H9 (cell line): ENCODE measurements at regions not wholly inside any gene's neighbourhood (a gene's known extent, or its start where the extent isn't known, plus 50 kb on each side); places are given as distances from the start of the nearest gene placed in this dataset.
A peak's percentile ranks its signal among the peaks of the same experiment; 100 is the strongest.

Experiments
- DNase-seq: peaks from one replicate; pipeline ENCODE4 v3.0.0-alpha.2; 2017
- H2AFZ ChIP-seq: one replicate; pipeline ENCODE4 v1.6.1; 2013; ENCODE audit warnings: mild to moderate bottlenecking, low read length, control low read depth, moderate library complexity
- H2AK5ac ChIP-seq: 2 replicates; pipeline ENCODE4 v1.6.1; 2013; ENCODE audit warnings: low read length, control low read depth, mixed read lengths; ENCODE audit not compliant: insufficient read length
- H2BK120ac ChIP-seq: one replicate; pipeline ENCODE4 v1.6.1; 2013; ENCODE audit warnings: low read depth, mild to moderate bottlenecking, low read length, control low read depth, inconsistent platforms; ENCODE audit not compliant: poor library complexity, severe bottlenecking
- H2BK12ac ChIP-seq: 2 replicates; pipeline ENCODE4 v1.6.1; 2013; ENCODE audit warnings: low read length, control low read depth, mixed read lengths, low read depth; ENCODE audit not compliant: insufficient read length
- H2BK15ac ChIP-seq: 2 replicates; pipeline ENCODE4 v1.6.1; 2013; ENCODE audit warnings: low read depth, low read length, control low read depth
- H2BK20ac ChIP-seq: one replicate; pipeline ENCODE4 v1.6.1; 2013; ENCODE audit warnings: low read depth, mild to moderate bottlenecking, low read length, control low read depth, inconsistent platforms; ENCODE audit not compliant: poor library complexity, severe bottlenecking
- H2BK5ac ChIP-seq: 2 replicates; pipeline ENCODE4 v1.6.1; 2013; ENCODE audit warnings: low read length, control low read depth, mixed read lengths; ENCODE audit not compliant: insufficient read length
- H3K14ac ChIP-seq: 2 replicates; pipeline ENCODE4 v1.6.1; 2013; ENCODE audit warnings: low read length, control low read depth; ENCODE audit not compliant: insufficient read depth
- H3K18ac ChIP-seq: 2 replicates; pipeline ENCODE4 v1.6.1; 2013; ENCODE audit warnings: low read depth, mild to moderate bottlenecking, mixed read lengths, low read length, control low read depth; ENCODE audit not compliant: insufficient read length
- H3K23ac ChIP-seq: 2 replicates; pipeline ENCODE4 v1.6.1; 2013; ENCODE audit warnings: low read length, control low read depth, mixed read lengths, low read depth; ENCODE audit not compliant: insufficient read length
- H3K23me2 ChIP-seq: 2 replicates; pipeline ENCODE4 v1.6.1; 2013; ENCODE audit warnings: low read depth, mild to moderate bottlenecking, mixed read lengths, low read length, control low read depth; ENCODE audit not compliant: insufficient read length, poor library complexity, severe bottlenecking
- H3K27ac ChIP-seq: 2 replicates; pipeline ENCODE4 v1.5.1; 2013; ENCODE audit warnings: low read length, control low read depth, mixed read lengths, low read depth; ENCODE audit not compliant: insufficient read length
- H3K27me3 ChIP-seq: 2 replicates; pipeline ENCODE4 v1.6.1; 2013; ENCODE audit warnings: low read length, control low read depth, inconsistent platforms; ENCODE audit not compliant: insufficient read depth
- H3K4ac ChIP-seq: 2 replicates; pipeline ENCODE4 v1.6.1; 2013; ENCODE audit warnings: low read depth, mild to moderate bottlenecking, control low read depth, inconsistent platforms, low read length, moderate library complexity
- H3K4me1 ChIP-seq: 2 replicates; pipeline ENCODE4 v1.6.1; 2013; ENCODE audit warnings: low read length, control low read depth, inconsistent platforms; ENCODE audit not compliant: insufficient read depth
- H3K4me2 ChIP-seq: 2 replicates; pipeline ENCODE4 v1.6.1; 2013; ENCODE audit warnings: low read length, control low read depth, mixed read lengths; ENCODE audit not compliant: insufficient read length, insufficient read depth
- H3K56ac ChIP-seq: 2 replicates; pipeline ENCODE4 v1.6.1; 2013; ENCODE audit warnings: low read depth, mild to moderate bottlenecking, mixed read lengths, low read length, control low read depth; ENCODE audit not compliant: insufficient read length
- H3K79me1 ChIP-seq: 2 replicates; pipeline ENCODE4 v1.6.1; 2013; ENCODE audit warnings: low read depth, mild to moderate bottlenecking, moderate library complexity, low read length, control low read depth, inconsistent platforms; ENCODE audit not compliant: insufficient read depth, poor library complexity, severe bottlenecking
- H3K79me2 ChIP-seq: 2 replicates; pipeline ENCODE4 v1.6.1; 2013; ENCODE audit warnings: low read length, control low read depth, inconsistent platforms; ENCODE audit not compliant: insufficient read depth
- H3K9ac ChIP-seq: 2 replicates; pipeline ENCODE4 v1.6.1; 2013; ENCODE audit warnings: low read length, control low read depth, mixed read lengths; ENCODE audit not compliant: insufficient read length; ENCODE audit errors: extremely low read depth
- H3K9me3 ChIP-seq: one replicate; pipeline ENCODE4 v1.6.1; 2013; ENCODE audit warnings: low read depth, low read length, inconsistent platforms; ENCODE audit not compliant: control insufficient read depth
- H3T11ph ChIP-seq: one replicate; pipeline ENCODE4 v1.6.1; 2013; ENCODE audit warnings: mild to moderate bottlenecking, low read length, control low read depth, inconsistent platforms
- H4K20me1 ChIP-seq: one replicate; pipeline ENCODE4 v1.6.1; 2013; ENCODE audit not compliant: control insufficient read depth, insufficient read length, insufficient read depth
- H4K5ac ChIP-seq: 2 replicates; pipeline ENCODE4 v1.6.1; 2013; ENCODE audit warnings: low read depth, mild to moderate bottlenecking, mixed read lengths, low read length, control low read depth; ENCODE audit not compliant: insufficient read length
- H4K8ac ChIP-seq: replicated peaks from 2 replicates; pipeline ENCODE4 v1.6.1; 2013; ENCODE audit warnings: low read length, control low read depth, mixed read lengths, low read depth; ENCODE audit not compliant: insufficient read length
- H4K91ac ChIP-seq: 2 replicates; pipeline ENCODE4 v1.6.1; 2013; ENCODE audit warnings: low read depth, mild to moderate bottlenecking, moderate library complexity, mixed read lengths, low read length, control low read depth; ENCODE audit not compliant: insufficient read length
- H3K27ac Mint-ChIP-seq, 3 experiments: 2 replicates in 2 of 3; 3 replicates in 1 of 3; pipeline ENCODE4 v1.8.0; 2020 to 2021; ENCODE audit warnings: mixed read lengths in 3 of 3, mild to moderate bottlenecking in 1 of 3, moderate library complexity in 1 of 3
- H3K27me3 Mint-ChIP-seq: 2 replicates; pipeline ENCODE4 v1.8.0; 2021; ENCODE audit warnings: low read depth, mild to moderate bottlenecking, moderate library complexity, mixed read lengths
- H3K36me3 Mint-ChIP-seq, 3 experiments: 2 replicates in 2 of 3; 3 replicates in 1 of 3; pipeline ENCODE4 v1.8.0; 2020 to 2021; ENCODE audit warnings: low read depth in 3 of 3, mixed read lengths in 3 of 3; ENCODE audit not compliant: insufficient read depth in 1 of 3
- H3K4me1 Mint-ChIP-seq, 2 experiments: 2 replicates each; pipeline ENCODE4 v1.8.0; 2020; ENCODE audit warnings: mixed read lengths in 2 of 2
- H3K4me3 Mint-ChIP-seq, 2 experiments: 2 replicates in 1 of 2; 3 replicates in 1 of 2; pipeline ENCODE4 v1.8.0; 2020 to 2021; ENCODE audit warnings: mild to moderate bottlenecking in 2 of 2, mixed read lengths in 2 of 2, moderate library complexity in 1 of 2
- H3K9me3 Mint-ChIP-seq, 2 experiments: 2 replicates in 1 of 2; 3 replicates in 1 of 2; pipeline ENCODE4 v1.8.0; 2020; ENCODE audit warnings: mild to moderate bottlenecking in 2 of 2, mixed read lengths in 2 of 2, moderate library complexity in 1 of 2
- CTCF ChIP-seq: fragments of 200-600 bp; sonication (generic); conservative IDR thresholded peaks from 3 replicates; pipeline ENCODE4 v1.8.0; 2021; ENCODE audit warnings: antibody characterized with exemption, mild to moderate bottlenecking
- WGBS: extraction: QIAGEN DNeasy Blood & Tissue Kit; methylation state at CpG from one replicate; pipeline ENCODE4 v1.1.7; 2013; ENCODE audit warnings: missing lambda C conversion rate, low lambda C conversion rate, mixed read lengths; ENCODE audit not compliant: insufficient read length; ENCODE audit errors: extremely low coverage; 5-methylcytosine and 5-hydroxymethylcytosine counted together

GRCh38 chr14:38536376-38537038, 280.6 kb upstream of the CLEC14A start:
- H2BK12ac ChIP-seq: no peak overlapping the region
- no peaks in the 10 kb centered on the region for H3K27me3 Mint-ChIP-seq
- H3K4me1 ChIP-seq: no peaks in the 10 kb centered on the region
- H3K79me1 ChIP-seq: no peaks in the 10 kb centered on the region
- no peaks in the 10 kb centered on the region for H4K20me1 ChIP-seq
- no peak overlapping the region for H3K4me2 ChIP-seq
- H3K23ac ChIP-seq: no peak overlapping the region
- no peaks in the 10 kb centered on the region for H3K23me2 ChIP-seq
- no peaks in the 10 kb centered on the region for H3K27me3 ChIP-seq
- H3K4me3 Mint-ChIP-seq: no peak overlapping the region
- no peaks in the 10 kb centered on the region for H3K79me2 ChIP-seq
- H2AK5ac ChIP-seq: no peak overlapping the region
- H3K4me1 Mint-ChIP-seq: peaks cover 6% of the 10 kb centered on the region in 2 experiments
- H4K8ac ChIP-seq: no peak overlapping the region
- no peak overlapping the region for H2BK15ac ChIP-seq
- H3K14ac ChIP-seq: no peak overlapping the region
- no peak overlapping the region for H4K5ac ChIP-seq
- no peak overlapping the region for H2BK120ac ChIP-seq
- H2AFZ ChIP-seq: no peak overlapping the region
- H2BK5ac ChIP-seq: no peak overlapping the region
- H2BK20ac ChIP-seq: no peak overlapping the region
- H3T11ph ChIP-seq: no peak overlapping the region
- no peak overlapping the region for H4K91ac ChIP-seq
- peak overlapping the region in 1 of 3 experiments; percentile 6; a peak in 1 of 7 replicates for H3K27ac Mint-ChIP-seq
- no peak overlapping the region for H3K9ac ChIP-seq
- no peak overlapping the region for H3K18ac ChIP-seq
- H3K9me3 ChIP-seq: no peaks in the 10 kb centered on the region
- no peak overlapping the region for H3K4ac ChIP-seq
- no peaks in the 10 kb centered on the region for H3K36me3 Mint-ChIP-seq
- no peak for DNase-seq
- no peak for TF ChIP-seq CTCF
- no CpG with 5 or more reads among the region's 4 CpGs for WGBS
- no peak overlapping the region for H3K56ac ChIP-seq
- no peaks in the 10 kb centered on the region for H3K9me3 Mint-ChIP-seq
- H3K27ac ChIP-seq: no peak overlapping the region
